ENCODE measurements at regions not wholly inside any gene's neighbourhood (a gene's known extent, or its start where the extent isn't known, plus 50 kb on each side); places are given as distances from the start of the nearest gene placed in this dataset.

GRCh38 chr13:40160618-40161350 lies 505.3 kb downstream of the COG6 start:
- H3K27ac ChIP-seq (ENCODE audit: extremely low read depth, low read depth, low read length), result no peak overlapping the region
- no peaks in the 10 kb centered on the region for H3K4me1 ChIP-seq (replicated peaks in 1 of 2; ENCODE audit: control insufficient read depth in 2 of 2, insufficient read depth in 2 of 2, low read length in 2 of 2)
- H2AFZ ChIP-seq (ENCODE audit: low read depth, low read length), result no peak overlapping the region
- no peaks in the 10 kb centered on the region for H3K79me2 ChIP-seq (ENCODE audit: control insufficient read depth, insufficient read depth, low read length)
- intact Hi-C loops (cut with micrococcal nuclease), result no loop called here
- H4K20me1 ChIP-seq (replicated peaks; ENCODE audit: control insufficient read depth, insufficient read depth, low read length), result no peaks in the 10 kb centered on the region
- no peaks in the 10 kb centered on the region; a peak in 1 of 5 replicates for H3K27me3 ChIP-seq (ENCODE audit: control insufficient read depth in 2 of 2, insufficient read depth in 2 of 2, low read length in 2 of 2)
- H3K9me1 ChIP-seq (ENCODE audit: control insufficient read depth, insufficient read depth, low read length), result no peaks in the 10 kb centered on the region
- no peak for ATAC-seq
- BruUV-seq (replicated peaks), result no TSS peak
- no peak overlapping the region for H3K9ac ChIP-seq (ENCODE audit: insufficient read depth in 1 of 2, low read depth in 2 of 2, low read length in 2 of 2)
- TF ChIP-seq BMI1 (IDR thresholded peaks at IDR 0.05; ENCODE audit: low read length) (no peak), ZNF384 (IDR thresholded peaks at IDR 0.05; ENCODE audit: low read depth, low read length) (no peak), KLF13 (tag; IDR thresholded peaks at IDR 0.05; ENCODE audit: borderline replicate concordance, low read depth) (no peak), TEAD1 (CRISPR knock-in tag; IDR thresholded peaks at IDR 0.05) (no peak), SIN3B (IDR thresholded peaks at IDR 0.05; ENCODE audit: low read depth) (no peak), HDAC8 (tag; IDR thresholded peaks at IDR 0.05) (no peak), ELF1 (tag; IDR thresholded peaks at IDR 0.05) (no peak)
- TF ChIP-seq, protein P1, sequence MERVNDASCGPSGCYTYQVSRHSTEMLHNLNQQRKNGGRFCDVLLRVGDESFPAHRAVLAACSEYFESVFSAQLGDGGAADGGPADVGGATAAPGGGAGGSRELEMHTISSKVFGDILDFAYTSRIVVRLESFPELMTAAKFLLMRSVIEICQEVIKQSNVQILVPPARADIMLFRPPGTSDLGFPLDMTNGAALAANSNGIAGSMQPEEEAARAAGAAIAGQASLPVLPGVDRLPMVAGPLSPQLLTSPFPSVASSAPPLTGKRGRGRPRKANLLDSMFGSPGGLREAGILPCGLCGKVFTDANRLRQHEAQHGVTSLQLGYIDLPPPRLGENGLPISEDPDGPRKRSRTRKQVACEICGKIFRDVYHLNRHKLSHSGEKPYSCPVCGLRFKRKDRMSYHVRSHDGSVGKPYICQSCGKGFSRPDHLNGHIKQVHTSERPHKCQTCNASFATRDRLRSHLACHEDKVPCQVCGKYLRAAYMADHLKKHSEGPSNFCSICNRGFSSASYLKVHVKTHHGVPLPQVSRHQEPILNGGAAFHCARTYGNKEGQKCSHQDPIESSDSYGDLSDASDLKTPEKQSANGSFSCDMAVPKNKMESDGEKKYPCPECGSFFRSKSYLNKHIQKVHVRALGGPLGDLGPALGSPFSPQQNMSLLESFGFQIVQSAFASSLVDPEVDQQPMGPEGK (CRISPR knock-in tag; IDR thresholded peaks at IDR 0.05; ENCODE audit: borderline replicate concordance), result no peak
- H3K9me3 ChIP-seq (replicated peaks; ENCODE audit: control insufficient read depth, insufficient read depth, low read depth, low read length), result no peaks in the 10 kb centered on the region
- no peak for FAIRE-seq
- ChIA-PET CTCF (ENCODE audit: low intra/inter-chr PET ratio) (no interaction called here), POLR2A (no interaction called here)
- in situ Hi-C loops (cut with MboI), result no loop called here
- DNase-seq (ENCODE audit: extremely low read depth in 1 of 4, low spot score in 3 of 4), result no peak
- 1% methylated on average over 7 of the region's 7 CpGs for WGBS (ENCODE audit: insufficient coverage, low coverage, missing lambda C conversion rate)
- H3K4me3 ChIP-seq, result no peak overlapping the region
- no peak overlapping the region for H3K4me2 ChIP-seq (ENCODE audit: insufficient read depth, low read length)
- no peaks in the 10 kb centered on the region for H3K36me3 ChIP-seq (ENCODE audit: control insufficient read depth, insufficient read depth, low read length)
